ENCODE measurements at regions not wholly inside any gene's neighbourhood (a gene's known extent, or its start where the extent isn't known, plus 50 kb on each side); places are given as distances from the start of the nearest gene placed in this dataset.

- peak; percentile 28 for TF ChIP-seq CTCF (IDR thresholded peaks at IDR 0.05; ENCODE audit: insufficient read depth, low read depth, low read length, missing control alignments)
- peak; percentile 44 for DNase-seq (ENCODE audit: low read depth)
Observed at GRCh38 chr1:219304227-219305226, 130.8 kb downstream of the LYPLAL1 start.

GRCh38 chr1:219302697-219303096, 129.0 kb downstream of the LYPLAL1 start:
- DNase-seq (ENCODE audit: low read depth) = no peak
- no peak for TF ChIP-seq CTCF (IDR thresholded peaks at IDR 0.05; ENCODE audit: insufficient read depth, low read depth, low read length, missing control alignments)
- H3K4me3 ChIP-seq (ENCODE audit: low read length) = no peak overlapping the region

More at GRCh38 chr1:219304227-219305226, 130.8 kb downstream of the LYPLAL1 start:
- no peak overlapping the region for H3K4me3 ChIP-seq (ENCODE audit: low read length)

DNA sequence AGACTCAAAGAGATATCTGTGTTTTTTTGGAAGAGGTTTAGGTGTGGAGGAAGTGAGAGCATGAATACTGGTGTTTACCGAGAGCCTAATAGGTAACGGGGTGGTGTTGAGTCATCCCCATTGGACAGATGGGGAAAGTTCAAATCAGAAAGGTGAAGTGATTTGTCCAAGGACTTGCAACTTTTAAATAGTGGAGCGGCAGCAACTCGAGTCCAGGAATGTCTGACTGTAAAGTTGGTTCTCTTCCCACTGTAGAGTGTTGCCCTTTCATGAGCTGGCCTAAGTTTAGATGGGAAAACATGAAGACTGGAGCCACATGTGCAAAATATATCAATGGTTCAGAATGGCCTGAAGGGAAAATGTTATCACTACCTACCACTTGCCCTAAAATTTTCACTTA, 125.7 kb downstream of the LYPLAL1 start:
- no peak for DNase-seq (ENCODE audit: low read depth)
- no peak overlapping the region for H3K4me3 ChIP-seq (ENCODE audit: low read length)
- no peak for TF ChIP-seq CTCF (IDR thresholded peaks at IDR 0.05; ENCODE audit: insufficient read depth, low read depth, low read length, missing control alignments)

DNA sequence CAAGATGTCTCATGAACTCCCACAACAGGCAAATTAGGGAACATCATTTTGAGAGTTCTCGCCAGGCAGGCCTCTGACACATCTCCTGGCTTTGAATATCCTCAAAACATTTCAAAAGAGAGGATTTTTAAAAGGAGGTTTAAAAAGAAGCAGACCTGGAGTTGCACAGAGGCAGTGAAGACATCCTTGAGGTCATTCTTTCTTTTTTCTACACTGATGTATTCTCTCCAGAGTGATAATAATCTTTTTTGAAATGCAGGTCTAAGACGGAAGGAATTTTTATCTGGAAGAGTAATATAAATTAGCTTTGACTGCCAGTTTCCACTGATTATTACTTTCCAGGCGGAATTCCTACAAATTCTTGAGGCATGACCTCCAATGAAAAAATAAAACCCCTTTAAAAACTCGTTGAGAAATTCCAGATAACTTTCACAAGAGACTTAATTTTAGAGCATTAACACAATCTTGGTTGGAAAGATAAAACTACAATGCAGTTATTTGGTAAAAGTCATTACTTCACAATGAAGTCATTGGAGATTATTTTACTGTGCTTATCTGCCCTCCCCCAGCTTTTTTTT, 125.0 kb downstream of the LYPLAL1 start:
- no peak for TF ChIP-seq CTCF (IDR thresholded peaks at IDR 0.05; ENCODE audit: insufficient read depth, low read depth, low read length, missing control alignments)
- no peak overlapping the region for H3K4me3 ChIP-seq (ENCODE audit: low read length)
- no peak for DNase-seq (ENCODE audit: low read depth)

DNA sequence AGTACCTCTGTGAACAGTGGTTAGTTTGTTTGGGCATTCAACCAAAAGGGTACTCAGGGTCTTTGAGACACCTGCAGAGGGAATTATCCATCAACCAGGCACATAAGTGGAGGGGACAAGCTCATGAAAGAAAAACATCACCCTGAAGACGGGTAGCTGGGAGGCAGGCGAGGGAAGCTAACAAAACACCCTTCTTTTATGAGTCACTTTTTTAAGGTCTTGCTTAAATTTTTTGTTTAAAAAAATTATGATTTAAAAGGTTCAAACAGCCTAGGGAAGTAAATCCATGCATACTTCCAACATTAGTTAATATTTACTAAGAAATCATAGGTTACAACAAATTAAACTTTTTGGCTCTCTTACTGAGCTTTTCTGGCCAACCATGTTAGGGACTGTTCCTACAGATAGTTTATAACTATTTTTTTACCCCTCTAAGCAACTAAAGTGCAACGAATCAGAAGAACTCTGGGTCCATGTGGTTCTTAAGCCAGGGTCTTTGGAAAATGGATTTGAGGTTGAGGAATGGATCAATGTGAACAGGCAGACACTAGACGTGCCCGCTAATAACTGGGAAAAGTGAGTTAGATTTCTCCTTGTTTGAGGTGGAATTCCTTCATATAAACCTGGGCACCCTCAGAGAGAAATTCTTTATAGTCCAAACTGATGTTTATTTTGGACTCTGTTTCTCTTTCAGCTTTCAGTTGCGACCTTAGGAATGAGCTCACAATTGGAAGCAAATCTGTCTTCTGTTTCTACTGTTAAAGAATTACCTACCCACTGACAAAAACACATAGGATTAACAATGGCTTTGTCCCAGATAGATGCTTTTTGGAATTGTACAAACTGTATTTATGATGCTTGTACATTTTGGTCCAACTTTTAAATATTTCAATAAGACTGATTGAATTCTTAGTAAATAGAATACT, 123.0 kb downstream of the LYPLAL1 start:
- TF ChIP-seq CTCF (IDR thresholded peaks at IDR 0.05; ENCODE audit: insufficient read depth, low read depth, low read length, missing control alignments) = no peak
- no peak for DNase-seq (ENCODE audit: low read depth)
- no peak overlapping the region for H3K4me3 ChIP-seq (ENCODE audit: low read length)

GRCh38 chr1:219294251-219294650, 120.6 kb downstream of the LYPLAL1 start:
- TF ChIP-seq CTCF (IDR thresholded peaks at IDR 0.05; ENCODE audit: insufficient read depth, low read depth, low read length, missing control alignments) = no peak
- DNase-seq (ENCODE audit: low read depth) = no peak
- H3K4me3 ChIP-seq (ENCODE audit: low read length) = no peak overlapping the region

Measured in epithelial cell of esophagus (primary cell).